A673 (cell line): ENCODE measurements at regions not wholly inside any gene's neighbourhood (a gene's known extent, or its start where the extent isn't known, plus 50 kb on each side); places are given as distances from the start of the nearest gene placed in this dataset.

Source experiments
- CTCF ChIP-seq: fragments of 300-800, 200-600 bp; sonication (generic); conservative IDR thresholded peaks from 2 replicates; pipeline ENCODE4 v1.5.1; 2017; ENCODE audit warnings: low read depth, mild to moderate bottlenecking, antibody characterized with exemption, low read length, moderate library complexity, mixed read lengths
- EZH2 ChIP-seq: fragments of 200-600 bp; sonication (generic); IDR thresholded peaks from 2 replicates; pipeline ENCODE4 v1.6.1; 2017; ENCODE audit warnings: borderline replicate concordance, low read depth, mild to moderate bottlenecking, mixed read lengths, antibody characterized with exemption, low read length; ENCODE audit not compliant: poor library complexity, severe bottlenecking

- TF ChIP-seq CTCF (no peak), EZH2 (no peak)
These were observed 476.3 kb upstream of the RUNX1 start for GRCh38 chr21:35525443-35525842.
